WTC11 (cell line): ENCODE measurements at regions not wholly inside any gene's neighbourhood (a gene's known extent, or its start where the extent isn't known, plus 50 kb on each side); places are given as distances from the start of the nearest gene placed in this dataset.

Experiments used
- ATF6 ChIP-seq: sonication (generic); formaldehyde crosslinking; IDR thresholded peaks from 2 replicates; pipeline ENCODE4 v1.8.1; 2023; ENCODE audit warnings: mild to moderate bottlenecking, missing genetic modification reagents
- CREB1 ChIP-seq: sonication (generic); formaldehyde crosslinking; IDR thresholded peaks from 2 replicates; pipeline ENCODE4 v1.8.0; 2023; ENCODE audit warnings: mild to moderate bottlenecking, missing genetic modification reagents
- CTCF ChIP-seq: fragments of 200-600 bp; IDR thresholded peaks from 2 replicates; pipeline ENCODE4 v1.8.0; 2022; ENCODE audit warnings: antibody characterized with exemption
- ELF4 ChIP-seq: sonication (generic); formaldehyde crosslinking; IDR thresholded peaks from 2 replicates; pipeline ENCODE4 v1.8.1; 2022; ENCODE audit warnings: low read depth, mild to moderate bottlenecking, moderate library complexity, missing genetic modification reagents
- ESRRA ChIP-seq: sonication (generic); formaldehyde crosslinking; IDR thresholded peaks from 2 replicates; pipeline ENCODE4 v1.8.1; 2022; ENCODE audit warnings: mild to moderate bottlenecking, missing genetic modification reagents, borderline replicate concordance
- JUN ChIP-seq: sonication (generic); formaldehyde crosslinking; IDR thresholded peaks from 2 replicates; pipeline ENCODE4 v1.8.0; 2023; ENCODE audit warnings: mild to moderate bottlenecking, missing genetic modification reagents
- KAT7 ChIP-seq: sonication (generic); formaldehyde crosslinking; IDR thresholded peaks from 2 replicates; pipeline ENCODE4 v1.8.1; 2023; ENCODE audit warnings: missing genetic modification reagents, mild to moderate bottlenecking, borderline replicate concordance
- TCF7 ChIP-seq: sonication (generic); formaldehyde crosslinking; IDR thresholded peaks from 2 replicates; pipeline ENCODE4 v1.8.0; 2022; ENCODE audit warnings: mild to moderate bottlenecking, low read depth, missing genetic modification reagents, moderate library complexity
- ZNF512 ChIP-seq: sonication (generic); formaldehyde crosslinking; IDR thresholded peaks from 2 replicates; pipeline ENCODE4 v1.8.1; 2022; ENCODE audit warnings: missing genetic modification reagents, borderline replicate concordance
- TF ChIP-seq, protein P1 (sequence below): sonication (generic); formaldehyde crosslinking; IDR thresholded peaks from 2 replicates; pipeline ENCODE4 v1.8.1; 2023; ENCODE audit warnings: mild to moderate bottlenecking, moderate library complexity, missing genetic modification reagents
- TF ChIP-seq, protein P2 (sequence below): sonication (generic); formaldehyde crosslinking; IDR thresholded peaks from 2 replicates; pipeline ENCODE4 v1.8.1; 2022; ENCODE audit warnings: low read depth, missing genetic modification reagents, borderline replicate concordance

DNA sequence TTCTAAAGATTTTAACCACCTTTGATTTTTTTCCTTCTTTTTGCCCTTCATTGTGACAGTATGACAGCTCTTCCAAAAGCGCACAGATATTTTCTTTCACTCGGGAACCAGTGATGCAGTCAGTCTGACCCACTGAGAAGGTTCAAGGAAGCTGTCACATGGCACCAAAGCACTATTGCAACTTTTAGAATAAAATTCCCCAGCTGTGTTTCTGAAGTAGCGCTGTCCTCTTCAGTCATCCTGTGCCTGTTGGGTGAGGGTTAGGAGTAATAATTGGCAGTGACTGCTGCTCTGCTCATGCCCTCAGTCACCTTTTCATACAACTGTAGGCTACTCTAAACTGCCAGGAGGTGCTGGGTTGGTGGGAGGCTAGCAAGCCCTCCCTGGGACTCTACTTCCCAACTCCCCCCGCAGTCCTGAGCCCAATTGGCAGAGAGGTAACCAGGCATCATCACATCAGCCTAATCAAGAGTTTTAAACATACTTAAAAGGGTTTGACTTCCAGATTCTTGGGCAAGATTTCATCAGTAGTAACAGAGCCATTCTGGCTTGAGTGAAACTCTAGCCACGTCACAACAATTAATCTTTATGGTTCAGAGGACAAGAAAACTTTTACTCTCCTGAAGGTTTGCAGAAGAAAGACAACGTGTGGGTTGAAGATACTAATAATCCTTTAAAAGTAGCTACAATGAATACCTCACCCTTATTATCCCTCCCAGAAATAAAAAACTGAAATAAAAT lies 473.3 kb downstream of the FBXO15 start:
- no peak for TF ChIP-seq ZNF512 (CRISPR knock-in tag)
- TF ChIP-seq TCF7 (CRISPR knock-in tag): no peak
- no peak for TF ChIP-seq CTCF
- no peak for TF ChIP-seq KAT7 (CRISPR knock-in tag)
- no peak for TF ChIP-seq ATF6 (CRISPR knock-in tag)
- TF ChIP-seq JUN (CRISPR knock-in tag): no peak
- TF ChIP-seq ESRRA (CRISPR knock-in tag): no peak
- TF ChIP-seq, protein P1, sequence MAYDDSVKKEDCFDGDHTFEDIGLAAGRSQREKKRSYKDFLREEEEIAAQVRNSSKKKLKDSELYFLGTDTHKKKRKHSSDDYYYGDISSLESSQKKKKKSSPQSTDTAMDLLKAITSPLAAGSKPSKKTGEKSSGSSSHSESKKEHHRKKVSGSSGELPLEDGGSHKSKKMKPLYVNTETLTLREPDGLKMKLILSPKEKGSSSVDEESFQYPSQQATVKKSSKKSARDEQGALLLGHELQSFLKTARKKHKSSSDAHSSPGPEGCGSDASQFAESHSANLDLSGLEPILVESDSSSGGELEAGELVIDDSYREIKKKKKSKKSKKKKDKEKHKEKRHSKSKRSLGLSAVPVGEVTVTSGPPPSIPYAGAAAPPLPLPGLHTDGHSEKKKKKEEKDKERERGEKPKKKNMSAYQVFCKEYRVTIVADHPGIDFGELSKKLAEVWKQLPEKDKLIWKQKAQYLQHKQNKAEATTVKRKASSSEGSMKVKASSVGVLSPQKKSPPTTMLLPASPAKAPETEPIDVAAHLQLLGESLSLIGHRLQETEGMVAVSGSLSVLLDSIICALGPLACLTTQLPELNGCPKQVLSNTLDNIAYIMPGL (CRISPR knock-in tag): no peak
- no peak for TF ChIP-seq CREB1 (CRISPR knock-in tag)
- TF ChIP-seq, protein P2, sequence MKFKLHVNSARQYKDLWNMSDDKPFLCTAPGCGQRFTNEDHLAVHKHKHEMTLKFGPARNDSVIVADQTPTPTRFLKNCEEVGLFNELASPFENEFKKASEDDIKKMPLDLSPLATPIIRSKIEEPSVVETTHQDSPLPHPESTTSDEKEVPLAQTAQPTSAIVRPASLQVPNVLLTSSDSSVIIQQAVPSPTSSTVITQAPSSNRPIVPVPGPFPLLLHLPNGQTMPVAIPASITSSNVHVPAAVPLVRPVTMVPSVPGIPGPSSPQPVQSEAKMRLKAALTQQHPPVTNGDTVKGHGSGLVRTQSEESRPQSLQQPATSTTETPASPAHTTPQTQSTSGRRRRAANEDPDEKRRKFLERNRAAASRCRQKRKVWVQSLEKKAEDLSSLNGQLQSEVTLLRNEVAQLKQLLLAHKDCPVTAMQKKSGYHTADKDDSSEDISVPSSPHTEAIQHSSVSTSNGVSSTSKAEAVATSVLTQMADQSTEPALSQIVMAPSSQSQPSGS (CRISPR knock-in tag): no peak
- no peak for TF ChIP-seq ELF4 (CRISPR knock-in tag)
